ENCODE measurements at regions not wholly inside any gene's neighbourhood (a gene's known extent, or its start where the extent isn't known, plus 50 kb on each side); places are given as distances from the start of the nearest gene placed in this dataset.
A peak's percentile ranks its signal among the peaks of the same experiment; 100 is the strongest.

GRCh38 chr12:94725375-94726168 is 75.2 kb upstream of the TMCC3 start:
- H3K9me3 ChIP-seq (ENCODE audit: control insufficient read depth in 1 of 2, low read length in 2 of 2), result no peaks in the 10 kb centered on the region
- H3K4me3 ChIP-seq (ENCODE audit: low read depth in 1 of 2, low read length in 2 of 2), result no peak overlapping the region
- H3K27me3 ChIP-seq (ENCODE audit: low read depth, low read length), result no peaks in the 10 kb centered on the region
- H3K27ac ChIP-seq (ENCODE audit: low read length), result no peak overlapping the region
- H3K4me1 ChIP-seq (ENCODE audit: control insufficient read depth in 1 of 2, insufficient read depth in 2 of 2, low read length in 2 of 2), result no peaks in the 10 kb centered on the region
- H3K36me3 ChIP-seq (ENCODE audit: control insufficient read depth in 1 of 2, insufficient read depth in 2 of 2, low read length in 2 of 2), result no peaks in the 10 kb centered on the region

DNA sequence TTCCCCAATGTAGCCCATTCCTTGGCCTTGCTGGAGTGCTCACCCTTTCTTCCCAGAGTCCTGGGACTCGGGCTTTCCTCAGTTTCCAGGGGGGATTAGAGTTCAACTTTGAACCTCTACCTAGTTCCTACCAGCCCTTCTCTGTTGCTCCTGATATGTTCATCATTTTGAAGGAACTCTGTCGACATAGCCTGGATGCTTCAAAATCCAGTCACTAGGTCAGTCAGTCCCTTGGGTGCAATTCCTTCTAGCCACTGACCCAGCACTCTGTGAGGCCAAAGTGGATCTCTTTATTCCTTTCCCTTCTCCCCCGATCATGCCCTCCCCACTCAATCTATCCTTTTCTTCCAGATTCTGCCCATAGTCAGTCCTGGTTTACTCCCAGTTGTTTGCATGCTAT is 72.3 kb upstream of the TMCC3 start:
- no peak overlapping the region for H3K4me3 ChIP-seq (ENCODE audit: low read depth in 1 of 2, low read length in 2 of 2)
- no peaks in the 10 kb centered on the region for H3K27me3 ChIP-seq (ENCODE audit: low read depth, low read length)
- no peaks in the 10 kb centered on the region for H3K9me3 ChIP-seq (ENCODE audit: control insufficient read depth in 1 of 2, low read length in 2 of 2)
- H3K4me1 ChIP-seq (ENCODE audit: control insufficient read depth in 1 of 2, insufficient read depth in 2 of 2, low read length in 2 of 2), result no peaks in the 10 kb centered on the region
- H3K27ac ChIP-seq (ENCODE audit: low read length), result no peak overlapping the region
- no peaks in the 10 kb centered on the region for H3K36me3 ChIP-seq (ENCODE audit: control insufficient read depth in 1 of 2, insufficient read depth in 2 of 2, low read length in 2 of 2)

DNA sequence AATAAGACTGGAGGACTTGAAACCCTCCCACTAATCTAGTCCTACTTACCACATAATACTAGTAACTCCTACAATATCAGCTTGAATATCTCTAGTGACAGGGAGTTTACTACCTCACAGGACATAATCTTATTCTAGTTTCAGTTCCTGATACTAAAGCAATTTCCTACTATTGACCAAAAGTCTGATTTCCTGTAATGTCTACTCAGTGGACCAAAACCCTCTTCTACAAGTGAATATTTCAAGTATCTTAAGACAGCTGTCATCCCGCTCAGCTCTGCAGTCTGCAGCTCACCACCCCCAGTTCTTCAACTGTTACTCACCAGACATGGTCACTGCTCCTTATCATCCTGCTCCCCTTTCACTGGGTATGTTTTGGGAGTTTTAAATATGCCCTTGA is 70.8 kb upstream of the TMCC3 start:
- Histone ChIP-seq H3K27ac (ENCODE audit: low read length) (no peak overlapping the region), H3K9me3 (ENCODE audit: control insufficient read depth in 1 of 2, low read length in 2 of 2) (no peaks in the 10 kb centered on the region), H3K4me1 (ENCODE audit: control insufficient read depth in 1 of 2, insufficient read depth in 2 of 2, low read length in 2 of 2) (no peaks in the 10 kb centered on the region), H3K4me3 (ENCODE audit: low read depth in 1 of 2, low read length in 2 of 2) (no peak overlapping the region), H3K36me3 (ENCODE audit: control insufficient read depth in 1 of 2, insufficient read depth in 2 of 2, low read length in 2 of 2) (no peaks in the 10 kb centered on the region), H3K27me3 (ENCODE audit: low read depth, low read length) (no peaks in the 10 kb centered on the region)

DNA sequence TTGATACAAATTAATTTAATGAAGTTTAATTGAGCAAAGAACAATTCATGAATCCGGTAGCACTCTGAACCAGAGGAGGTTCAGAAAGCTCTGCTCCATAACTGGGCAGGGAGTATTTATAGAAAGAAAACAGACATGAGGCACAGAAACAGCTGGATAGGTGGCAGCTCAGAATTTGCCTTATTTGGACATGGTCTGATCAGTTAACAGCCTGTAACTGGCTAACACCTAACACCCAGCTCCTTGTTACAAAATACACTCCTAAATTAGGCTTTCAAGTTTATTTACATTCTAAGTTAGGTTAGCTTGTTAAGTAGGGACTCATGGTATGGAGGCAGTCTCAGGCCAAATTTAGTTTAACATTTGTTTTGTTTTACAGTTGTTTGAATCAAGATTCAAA is 67.8 kb upstream of the TMCC3 start:
- H3K27me3 ChIP-seq (ENCODE audit: low read depth, low read length), result no peaks in the 10 kb centered on the region
- no peak overlapping the region for H3K27ac ChIP-seq (ENCODE audit: low read length)
- H3K4me3 ChIP-seq (ENCODE audit: low read depth in 1 of 2, low read length in 2 of 2), result no peak overlapping the region
- H3K4me1 ChIP-seq (ENCODE audit: control insufficient read depth in 1 of 2, insufficient read depth in 2 of 2, low read length in 2 of 2), result peaks cover 0 to 4% of the 10 kb centered on the region in 2 donors
- H3K9me3 ChIP-seq (ENCODE audit: control insufficient read depth in 1 of 2, low read length in 2 of 2), result no peaks in the 10 kb centered on the region
- no peaks in the 10 kb centered on the region for H3K36me3 ChIP-seq (ENCODE audit: control insufficient read depth in 1 of 2, insufficient read depth in 2 of 2, low read length in 2 of 2)

- Histone ChIP-seq H3K9me3 (ENCODE audit: control insufficient read depth in 1 of 2, low read length in 2 of 2) (no peaks in the 10 kb centered on the region), H3K27me3 (ENCODE audit: low read depth, low read length) (no peaks in the 10 kb centered on the region), H3K4me1 (ENCODE audit: control insufficient read depth in 1 of 2, insufficient read depth in 2 of 2, low read length in 2 of 2) (peaks cover 0 to 9% of the 10 kb centered on the region in 2 donors), H3K27ac (ENCODE audit: low read length) (no peak overlapping the region), H3K36me3 (ENCODE audit: control insufficient read depth in 1 of 2, insufficient read depth in 2 of 2, low read length in 2 of 2) (no peaks in the 10 kb centered on the region), H3K4me3 (ENCODE audit: low read depth in 1 of 2, low read length in 2 of 2) (no peak overlapping the region)
These were observed 67.3 kb upstream of the TMCC3 start for GRCh38 chr12:94717656-94718055.

GRCh38 chr12:94717108-94717507 is 66.8 kb upstream of the TMCC3 start:
- Histone ChIP-seq H3K27ac (ENCODE audit: low read length) (no peak overlapping the region), H3K9me3 (ENCODE audit: control insufficient read depth in 1 of 2, low read length in 2 of 2) (no peaks in the 10 kb centered on the region), H3K36me3 (ENCODE audit: control insufficient read depth in 1 of 2, insufficient read depth in 2 of 2, low read length in 2 of 2) (no peaks in the 10 kb centered on the region), H3K27me3 (ENCODE audit: low read depth, low read length) (no peaks in the 10 kb centered on the region), H3K4me3 (ENCODE audit: low read depth in 1 of 2, low read length in 2 of 2) (no peak overlapping the region), H3K4me1 (ENCODE audit: control insufficient read depth in 1 of 2, insufficient read depth in 2 of 2, low read length in 2 of 2) (peaks cover 0 to 9% of the 10 kb centered on the region in 2 donors)

DNA sequence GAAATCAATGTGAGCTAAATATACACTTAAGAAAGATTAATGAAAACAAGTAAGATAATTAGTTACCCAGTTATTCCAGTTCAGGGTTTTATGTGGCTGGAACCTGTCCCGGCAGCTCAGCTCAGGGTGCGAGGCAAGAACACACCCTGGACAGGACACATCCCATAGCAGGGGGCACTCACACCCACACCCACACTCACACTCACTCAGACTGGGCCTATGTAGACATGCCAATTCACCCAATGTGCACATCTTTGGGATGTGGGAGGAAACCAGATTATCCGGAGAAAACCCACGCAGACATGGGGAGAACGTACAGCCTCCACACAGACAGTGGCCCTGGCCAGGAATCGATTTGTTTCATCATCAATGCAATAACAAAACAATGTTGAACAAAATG is 66.0 kb upstream of the TMCC3 start:
- no peaks in the 10 kb centered on the region for H3K9me3 ChIP-seq (ENCODE audit: control insufficient read depth in 1 of 2, low read length in 2 of 2)
- no peaks in the 10 kb centered on the region for H3K36me3 ChIP-seq (ENCODE audit: control insufficient read depth in 1 of 2, insufficient read depth in 2 of 2, low read length in 2 of 2)
- peaks cover 0 to 9% of the 10 kb centered on the region in 2 donors for H3K4me1 ChIP-seq (ENCODE audit: control insufficient read depth in 1 of 2, insufficient read depth in 2 of 2, low read length in 2 of 2)
- no peak overlapping the region for H3K4me3 ChIP-seq (ENCODE audit: low read depth in 1 of 2, low read length in 2 of 2)
- no peaks in the 10 kb centered on the region for H3K27me3 ChIP-seq (ENCODE audit: low read depth, low read length)
- no peak overlapping the region for H3K27ac ChIP-seq (ENCODE audit: low read length)

GRCh38 chr12:94714378-94715114 is 64.2 kb upstream of the TMCC3 start:
- Histone ChIP-seq H3K27ac (ENCODE audit: low read length) (no peak overlapping the region), H3K27me3 (ENCODE audit: low read depth, low read length) (no peaks in the 10 kb centered on the region), H3K4me1 (ENCODE audit: control insufficient read depth in 1 of 2, insufficient read depth in 2 of 2, low read length in 2 of 2) (peaks cover 0 to 9% of the 10 kb centered on the region in 2 donors), H3K4me3 (ENCODE audit: low read depth in 1 of 2, low read length in 2 of 2) (no peak overlapping the region), H3K9me3 (ENCODE audit: control insufficient read depth in 1 of 2, low read length in 2 of 2) (no peaks in the 10 kb centered on the region), H3K36me3 (ENCODE audit: control insufficient read depth in 1 of 2, insufficient read depth in 2 of 2, low read length in 2 of 2) (no peaks in the 10 kb centered on the region)

- H3K27ac ChIP-seq (ENCODE audit: low read length), result no peak overlapping the region
- no peaks in the 10 kb centered on the region for H3K27me3 ChIP-seq (ENCODE audit: low read depth, low read length)
- no peaks in the 10 kb centered on the region for H3K36me3 ChIP-seq (ENCODE audit: control insufficient read depth in 1 of 2, insufficient read depth in 2 of 2, low read length in 2 of 2)
- peaks cover 0 to 15% of the 10 kb centered on the region in 2 donors for H3K4me1 ChIP-seq (ENCODE audit: control insufficient read depth in 1 of 2, insufficient read depth in 2 of 2, low read length in 2 of 2)
- H3K4me3 ChIP-seq (ENCODE audit: low read depth in 1 of 2, low read length in 2 of 2), result no peak overlapping the region
- H3K9me3 ChIP-seq (ENCODE audit: control insufficient read depth in 1 of 2, low read length in 2 of 2), result no peaks in the 10 kb centered on the region
These were observed 62.6 kb upstream of the TMCC3 start for GRCh38 chr12:94712815-94713515.

DNA sequence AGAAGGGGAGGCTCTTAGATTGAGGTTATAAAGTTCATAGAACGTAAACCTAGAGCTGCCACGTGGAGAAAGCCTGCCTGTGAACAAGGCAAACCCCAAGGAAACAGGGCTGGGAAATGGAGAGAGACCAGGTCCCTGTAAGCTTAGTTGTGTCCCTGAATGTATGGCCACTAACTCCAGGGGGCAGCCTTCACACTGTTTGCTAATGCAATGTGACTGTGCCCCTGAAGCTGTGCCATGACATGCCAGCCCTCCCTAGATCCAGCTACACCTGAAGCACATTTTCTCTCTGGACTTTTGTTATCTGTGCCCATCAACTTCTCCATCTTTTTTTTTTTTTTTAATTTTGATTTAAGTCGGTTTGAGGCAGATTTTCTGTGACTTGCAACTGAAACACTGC is 60.6 kb upstream of the TMCC3 start:
- Histone ChIP-seq H3K4me1 (ENCODE audit: control insufficient read depth in 1 of 2, insufficient read depth in 2 of 2, low read length in 2 of 2) (peaks cover 0 to 29% of the 10 kb centered on the region in 2 donors), H3K27me3 (ENCODE audit: low read depth, low read length) (no peaks in the 10 kb centered on the region), H3K36me3 (ENCODE audit: control insufficient read depth in 1 of 2, insufficient read depth in 2 of 2, low read length in 2 of 2) (no peaks in the 10 kb centered on the region), H3K27ac (ENCODE audit: low read length) (no peak overlapping the region), H3K4me3 (ENCODE audit: low read depth in 1 of 2, low read length in 2 of 2) (no peak overlapping the region), H3K9me3 (ENCODE audit: control insufficient read depth in 1 of 2, low read length in 2 of 2) (no peaks in the 10 kb centered on the region)

GRCh38 chr12:94707892-94708291 is 57.5 kb upstream of the TMCC3 start:
- Histone ChIP-seq H3K4me3 (ENCODE audit: low read depth in 1 of 2, low read length in 2 of 2) (peak overlapping the region in 1 of 2 donors; percentile 17), H3K9me3 (ENCODE audit: control insufficient read depth in 1 of 2, low read length in 2 of 2) (no peaks in the 10 kb centered on the region), H3K36me3 (ENCODE audit: control insufficient read depth in 1 of 2, insufficient read depth in 2 of 2, low read length in 2 of 2) (no peaks in the 10 kb centered on the region), H3K4me1 (ENCODE audit: control insufficient read depth in 1 of 2, insufficient read depth in 2 of 2, low read length in 2 of 2) (peaks cover 5 to 49% of the 10 kb centered on the region in 2 donors), H3K27me3 (ENCODE audit: low read depth, low read length) (no peaks in the 10 kb centered on the region), H3K27ac (ENCODE audit: low read length) (peak overlapping the region; percentile 48)
